GM12891 (cell line): ENCODE measurements at regions not wholly inside any gene's neighbourhood (a gene's known extent, or its start where the extent isn't known, plus 50 kb on each side); places are given as distances from the start of the nearest gene placed in this dataset.

Source experiments
- DNase-seq: peaks from one replicate; pipeline ENCODE4 v3.0.0; 2011; ENCODE audit warnings: low spot score; ENCODE audit not compliant: insufficient read length
- FAIRE-seq: peaks from 2 replicates; lab custom pipeline; 2011; peaks lifted over from hg19 to GRCh38; lab: Jason Lieb, UNC
- PAX5 ChIP-seq: IDR thresholded peaks from 2 replicates; pipeline ENCODE4 v1.6.1; 2011; ENCODE audit warnings: low read length, moderate library complexity, mild to moderate bottlenecking; ENCODE audit not compliant: insufficient read depth, severe bottlenecking
- POLR2A ChIP-seq: IDR thresholded peaks from 2 replicates; pipeline ENCODE4 v1.6.1; 2011; ENCODE audit warnings: low read depth, low read length, control low read depth
- POLR2AphosphoS5 ChIP-seq: IDR thresholded peaks from 2 replicates; pipeline ENCODE4 v1.6.1; 2011; ENCODE audit warnings: low read depth, low read length, control low read depth
- POU2F2 ChIP-seq: IDR thresholded peaks from 2 replicates; pipeline ENCODE4 v1.6.1; 2011; ENCODE audit warnings: low read depth, mild to moderate bottlenecking, control low read depth, low read length, moderate library complexity
- SPI1 ChIP-seq: IDR thresholded peaks from 2 replicates; pipeline ENCODE4 v1.6.1; 2011; ENCODE audit warnings: low read depth, low read length, control low read depth
- TAF1 ChIP-seq: IDR thresholded peaks from 2 replicates; pipeline ENCODE4 v1.6.1; 2011; ENCODE audit warnings: low read depth, low read length, control low read depth

DNA sequence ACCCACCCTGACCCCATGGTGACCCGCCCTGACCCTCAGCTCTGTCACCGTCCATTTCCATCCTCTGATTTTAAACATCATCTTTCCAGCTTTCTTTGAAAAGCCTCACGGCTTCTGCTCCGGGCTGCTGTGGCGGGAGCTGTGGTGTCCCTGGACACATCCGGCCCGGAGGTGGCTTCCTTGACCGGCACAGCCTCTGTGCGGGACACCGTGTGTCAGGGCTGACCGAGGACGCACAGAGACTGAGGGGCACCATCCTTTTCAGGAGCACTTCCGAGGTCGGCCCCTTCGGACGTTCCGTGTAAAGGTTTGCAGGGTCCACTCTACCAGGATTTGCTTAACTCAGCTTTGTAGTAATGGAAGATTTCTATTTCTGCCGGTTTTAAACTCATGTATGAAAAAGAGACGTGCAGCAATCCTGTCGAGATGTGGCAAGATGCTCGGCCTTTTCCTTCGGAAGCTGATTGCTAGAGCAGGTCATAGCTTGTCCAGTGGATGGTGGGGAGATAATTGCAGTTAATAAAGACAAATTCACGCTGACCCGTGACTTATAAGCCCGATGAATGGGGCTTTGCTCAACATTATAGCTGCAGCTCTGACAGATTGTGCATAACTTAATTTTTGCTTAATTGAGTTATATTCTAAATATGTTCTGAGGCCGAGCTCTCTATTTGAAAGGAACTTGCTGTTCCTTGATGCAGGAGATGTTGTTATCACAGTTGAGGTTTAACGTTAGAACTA lies 54.4 kb upstream of the CFAP46 start:
- FAIRE-seq, result no peak
- no peak for DNase-seq

DNA sequence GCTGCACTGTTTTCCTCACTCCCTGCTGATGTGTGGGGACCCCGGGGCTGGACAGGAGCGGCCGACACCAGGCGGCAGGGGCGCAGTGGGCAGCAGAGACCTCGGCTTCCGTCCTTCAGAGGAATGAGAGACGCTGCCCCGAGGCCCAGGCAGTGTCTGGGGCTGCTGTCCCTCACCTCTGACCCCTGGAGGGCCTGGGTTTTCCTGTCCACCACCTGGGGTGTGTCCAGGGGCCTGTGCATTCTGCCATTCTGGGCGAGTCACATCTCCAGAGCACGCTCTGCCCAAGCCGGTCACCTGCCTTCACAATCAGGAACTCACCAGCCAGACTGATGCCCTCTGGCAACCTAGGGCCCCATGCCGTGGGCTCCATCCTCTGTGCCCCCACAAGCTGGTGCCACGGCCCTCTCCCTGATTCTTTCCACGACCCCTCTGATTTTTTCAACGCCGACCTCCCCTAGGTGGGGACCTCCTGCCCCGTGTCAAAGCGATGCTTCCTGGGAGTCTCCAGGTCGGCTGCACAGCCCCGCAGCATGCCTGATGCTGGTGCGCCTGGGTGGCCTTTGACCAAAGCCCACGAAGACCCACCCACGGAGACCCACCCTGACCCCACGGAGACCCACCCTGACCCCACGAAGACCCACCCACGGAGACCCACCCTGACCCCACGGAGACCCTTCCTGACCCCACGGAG lies 53.7 kb upstream of the CFAP46 start:
- FAIRE-seq, result no peak
- TF ChIP-seq POLR2AphosphoS5, result no peak
- no peak for TF ChIP-seq PAX5
- TF ChIP-seq TAF1, result no peak
- no peak for TF ChIP-seq SPI1
- TF ChIP-seq POLR2A, result no peak
- TF ChIP-seq POU2F2, result no peak

More for the DNA sequence above, 54.4 kb upstream of the CFAP46 start:
- TF ChIP-seq POLR2A (no peak), POLR2AphosphoS5 (no peak), SPI1 (no peak), TAF1 (no peak), PAX5 (no peak), POU2F2 (no peak)

DNA sequence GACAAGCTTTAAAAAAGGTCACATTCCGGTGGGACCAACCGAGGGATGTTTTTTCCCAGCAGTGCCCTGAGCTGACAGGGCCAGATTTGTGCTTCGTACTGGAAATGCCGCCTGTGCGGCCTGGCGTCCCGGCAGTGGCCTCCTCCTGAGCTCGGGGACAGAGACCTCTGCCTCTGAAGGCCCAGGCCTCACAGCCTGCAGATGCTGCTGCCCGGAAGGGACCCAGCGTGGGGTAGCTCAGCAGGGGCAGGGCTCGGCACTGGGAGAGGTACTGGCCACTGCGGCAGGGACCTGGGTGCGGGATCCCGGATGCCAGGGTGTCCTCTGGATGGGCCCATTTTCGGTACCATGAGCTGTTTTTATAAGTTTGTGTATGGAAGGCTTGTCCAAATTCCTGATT lies 52.4 kb upstream of the CFAP46 start:
- no peak for TF ChIP-seq POLR2A
- no peak for TF ChIP-seq TAF1
- TF ChIP-seq PAX5, result no peak
- TF ChIP-seq POU2F2, result no peak
- TF ChIP-seq SPI1, result no peak
- no peak for TF ChIP-seq POLR2AphosphoS5
- FAIRE-seq (no peak), DNase-seq (no peak)

More for the DNA sequence above, 53.7 kb upstream of the CFAP46 start:
- DNase-seq, result no peak

DNA sequence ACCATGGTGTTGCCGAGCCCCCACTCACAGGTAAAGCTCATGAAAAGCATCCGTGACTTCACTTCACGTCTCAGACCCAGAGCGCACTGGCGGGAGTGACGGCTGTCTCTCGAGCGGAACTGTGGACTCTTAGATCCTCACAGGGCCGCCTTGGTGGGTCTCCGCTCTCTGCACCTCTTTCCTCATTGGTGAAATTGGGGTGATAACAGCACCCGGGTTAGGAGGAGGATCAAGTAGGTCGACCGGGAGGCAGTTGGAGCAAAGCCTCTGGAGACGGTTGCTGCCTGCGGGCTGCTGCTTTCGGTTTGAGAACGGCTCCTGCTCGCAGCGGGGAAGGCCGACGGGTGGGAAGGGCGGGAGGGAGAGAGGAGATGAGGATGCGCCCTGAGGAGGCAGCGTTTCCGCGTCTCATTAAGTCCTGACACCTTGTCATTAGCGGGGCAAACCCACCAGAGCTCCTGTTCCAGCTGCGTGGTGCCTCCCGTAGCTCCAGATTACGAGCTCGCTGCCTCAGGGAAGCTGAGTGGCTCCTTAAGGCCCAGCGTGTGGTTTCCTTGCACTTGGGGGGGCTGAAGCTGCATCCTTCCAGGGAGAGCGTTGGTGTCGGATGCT lies 51.9 kb upstream of the CFAP46 start:
- FAIRE-seq (no peak), DNase-seq (no peak)
- TF ChIP-seq TAF1 (no peak), POLR2A (no peak), POLR2AphosphoS5 (no peak), SPI1 (no peak), POU2F2 (no peak), PAX5 (no peak)

DNA sequence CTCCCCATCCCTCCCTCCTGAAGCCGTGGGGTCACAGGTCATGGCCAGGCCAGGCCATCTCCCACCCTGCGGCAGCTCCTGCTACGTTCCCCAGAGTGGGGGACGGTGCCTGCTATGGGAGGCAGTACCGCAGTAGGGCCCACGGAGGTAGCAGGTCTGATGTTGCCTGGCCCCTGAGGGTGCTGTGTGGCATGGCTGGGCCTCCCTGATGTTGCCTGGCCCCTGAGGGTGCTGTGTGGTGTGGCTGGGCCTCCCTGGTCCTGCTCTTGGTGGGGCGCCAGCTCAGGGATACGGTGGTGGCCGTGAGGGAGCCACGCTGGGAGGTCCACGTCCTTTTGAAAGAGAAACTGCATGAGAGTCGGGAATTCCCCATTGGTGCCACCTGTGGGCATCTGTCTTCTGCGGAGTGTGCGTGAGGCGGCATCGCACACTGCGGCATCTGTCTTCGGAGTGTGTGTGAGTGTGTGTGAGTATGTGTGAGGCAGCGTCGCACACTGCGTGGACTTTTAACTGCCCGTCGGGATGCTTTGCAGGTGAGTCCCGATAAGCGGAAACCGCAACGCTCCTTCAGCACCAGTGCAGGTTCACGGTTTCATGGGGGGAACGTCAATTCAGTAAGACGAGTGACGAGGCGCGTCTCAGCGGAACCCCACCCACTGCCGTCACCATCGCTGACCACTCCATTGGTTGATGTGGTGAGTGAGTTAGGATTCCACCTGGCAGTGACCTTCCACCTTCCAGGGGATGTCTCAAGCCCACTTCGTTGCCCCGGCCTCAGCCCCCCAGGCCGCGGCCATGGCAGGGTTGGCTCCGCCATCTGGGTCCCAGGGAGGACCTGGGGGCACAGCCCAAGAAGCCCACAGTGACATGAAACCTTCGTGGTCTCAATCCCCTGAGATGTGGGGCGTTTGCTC lies 51.2 kb upstream of the CFAP46 start:
- TF ChIP-seq POLR2AphosphoS5 (no peak), PAX5 (no peak), POU2F2 (no peak), POLR2A (no peak)
- no peak for FAIRE-seq
- no peak for DNase-seq

DNA sequence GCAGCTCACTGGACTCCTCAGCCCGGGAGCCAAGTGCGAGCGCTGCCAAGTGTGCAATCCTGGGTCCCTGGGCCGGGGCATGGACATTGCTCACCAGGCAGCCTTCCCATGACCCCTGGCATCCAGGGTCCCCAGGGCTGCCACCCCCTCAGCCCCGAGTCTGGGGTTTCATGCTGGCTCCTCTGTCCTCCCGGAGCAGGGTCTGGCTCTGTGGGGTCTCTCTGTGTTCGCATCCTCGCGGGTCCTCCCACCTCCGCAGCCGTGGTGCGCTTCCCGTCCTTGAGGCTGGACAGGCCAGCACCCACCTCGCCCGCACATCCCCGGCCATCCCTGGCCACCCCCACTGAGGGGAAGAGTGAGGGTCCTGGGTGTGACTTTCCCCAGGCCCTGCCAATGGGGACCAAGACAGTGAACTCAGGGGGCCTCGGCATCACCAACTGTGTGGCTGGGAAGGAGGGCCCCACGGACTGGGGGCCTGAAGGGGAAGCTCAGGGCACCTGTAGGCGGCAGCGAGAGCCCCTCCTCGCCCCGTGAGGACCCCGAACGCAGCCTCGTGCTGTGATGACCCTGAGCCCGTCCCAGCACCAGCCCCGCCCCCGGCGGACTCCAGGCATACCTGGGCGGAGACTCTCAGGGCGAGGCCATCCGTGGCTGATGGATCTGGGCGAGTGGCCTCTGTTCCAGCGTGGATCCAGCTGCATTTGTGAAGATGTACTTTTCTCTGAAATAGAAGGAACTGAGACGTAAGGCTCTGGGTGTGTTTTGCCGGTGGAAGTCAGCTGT lies 50.3 kb upstream of the CFAP46 start:
- TF ChIP-seq TAF1 (no peak), SPI1 (no peak), POLR2AphosphoS5 (no peak), POU2F2 (no peak)
- no peak for DNase-seq
- FAIRE-seq, result no peak
